A673 (cell line): ENCODE measurements at regions not wholly inside any gene's neighbourhood (a gene's known extent, or its start where the extent isn't known, plus 50 kb on each side); places are given as distances from the start of the nearest gene placed in this dataset.

Source experiments
- BruUV-seq: library from RNA; stranded (reverse); fragments of 400-500 nt; replicated peaks from 2 replicates; lab custom pipeline; 2021; lab: Mats Ljungman, UMichigan
- CTCF ChIA-PET: fragments of 300-600 bp; sonication (Branson Sonifier 250); formaldehyde crosslinking; loops from one replicate; lab custom pipeline; 2022; ENCODE audit warnings: antibody characterized with exemption; lab: Charles Lee
- POLR2A ChIA-PET: fragments of 300-600 bp; sonication (Branson Sonifier 250); formaldehyde crosslinking; loops from one replicate; lab custom pipeline; 2022; ENCODE audit warnings: antibody characterized with exemption; ENCODE audit not compliant: low non-redundant PET; lab: Charles Lee
- DNase-seq: peaks from one replicate; pipeline ENCODE4 v3.0.0-alpha.2; 2015; ENCODE audit warnings: low spot score
- H3K27ac ChIP-seq: fragments of 200-600 bp; sonication (generic); 2 replicates; pipeline ENCODE4 v1.5.1; 2016; ENCODE audit warnings: mixed run types, low read depth, mild to moderate bottlenecking, mixed read lengths, antibody characterized with exemption, low read length; ENCODE audit not compliant: poor library complexity, severe bottlenecking
- H3K27me3 ChIP-seq: fragments of 200-600 bp; sonication (generic); replicated peaks from 2 replicates; pipeline ENCODE4 v1.6.1; 2017; ENCODE audit warnings: mixed run types, low read depth, mild to moderate bottlenecking, mixed read lengths, antibody characterized with exemption, low read length; ENCODE audit not compliant: insufficient read depth, poor library complexity
- H3K36me3 ChIP-seq: fragments of 200-600 bp; sonication (generic); 2 replicates; pipeline ENCODE4 v1.6.1; 2016; ENCODE audit warnings: mixed run types, mild to moderate bottlenecking, mixed read lengths, antibody characterized with exemption, low read length; ENCODE audit not compliant: insufficient read depth, poor library complexity, severe bottlenecking
- H3K4me1 ChIP-seq: fragments of 200-600 bp; sonication (generic); 2 replicates; pipeline ENCODE4 v1.6.1; 2017; ENCODE audit warnings: mixed run types, mild to moderate bottlenecking, mixed read lengths, antibody characterized with exemption, low read length; ENCODE audit not compliant: insufficient read depth, poor library complexity, severe bottlenecking
- H3K4me3 ChIP-seq: fragments of 200-600 bp; sonication (generic); 2 replicates; pipeline ENCODE4 v1.5.1; 2016; ENCODE audit warnings: low read depth, mixed run types, mild to moderate bottlenecking, mixed read lengths, low read length; ENCODE audit not compliant: poor library complexity, severe bottlenecking
- H3K9me3 ChIP-seq: fragments of 200-600 bp; sonication (generic); 2 replicates; pipeline ENCODE4 v1.6.1; 2016; ENCODE audit warnings: mixed run types, low read depth, mild to moderate bottlenecking, mixed read lengths, antibody characterized with exemption, low read length; ENCODE audit not compliant: poor library complexity, severe bottlenecking
- CTCF ChIP-seq: fragments of 300-800, 200-600 bp; sonication (generic); conservative IDR thresholded peaks from 2 replicates; pipeline ENCODE4 v1.5.1; 2017; ENCODE audit warnings: low read depth, mild to moderate bottlenecking, antibody characterized with exemption, low read length, moderate library complexity, mixed read lengths
- EZH2 ChIP-seq: fragments of 200-600 bp; sonication (generic); IDR thresholded peaks from 2 replicates; pipeline ENCODE4 v1.6.1; 2017; ENCODE audit warnings: borderline replicate concordance, low read depth, mild to moderate bottlenecking, mixed read lengths, antibody characterized with exemption, low read length; ENCODE audit not compliant: poor library complexity, severe bottlenecking
- intact Hi-C: fragments of 100-400 bp; cut with micrococcal nuclease; formaldehyde crosslinking; loops from one replicate; pipeline ENCODE4 v1.10.0; 2022; ENCODE audit not compliant: unreplicated experiment

- TF ChIP-seq CTCF, result no peak
- TF ChIP-seq EZH2, result no peak
- no peaks in the 10 kb centered on the region for H3K36me3 ChIP-seq
- H3K4me1 ChIP-seq, result no peaks in the 10 kb centered on the region
- no peak overlapping the region for H3K27ac ChIP-seq
- peaks cover 3% of the 10 kb centered on the region for H3K27me3 ChIP-seq
- intact Hi-C loops, result no loop called here
- H3K9me3 ChIP-seq, result no peaks in the 10 kb centered on the region
- no peak for DNase-seq
- BruUV-seq, result no TSS peak
- CTCF ChIA-PET, result interaction anchor here (0.6 kb wide), 1 partner anchor 258 kb away, joined by 3 read pairs; no protein-coding TSS in a partner anchor
- POLR2A ChIA-PET, result no interaction called here
- H3K4me3 ChIP-seq, result no peak overlapping the region
These were observed 268.5 kb upstream of the HDAC4 start for GRCh38 chr2:239669181-239669898.

GRCh38 chr2:239668651-239669050 lies 267.8 kb upstream of the HDAC4 start:
- Histone ChIP-seq H3K36me3 (no peaks in the 10 kb centered on the region), H3K27me3 (peaks cover 3% of the 10 kb centered on the region), H3K4me1 (no peaks in the 10 kb centered on the region), H3K27ac (no peak overlapping the region), H3K9me3 (no peaks in the 10 kb centered on the region), H3K4me3 (no peak overlapping the region)
- no peak for DNase-seq
- intact Hi-C loops, result no loop called here
- BruUV-seq, result no TSS peak
- ChIA-PET CTCF (interaction anchor here (0.6 kb wide), 1 partner anchor 259 kb away, joined by 3 read pairs; no protein-coding TSS in a partner anchor), POLR2A (no interaction called here)
- TF ChIP-seq EZH2 (no peak), CTCF (no peak)

- Histone ChIP-seq H3K4me1 (no peaks in the 10 kb centered on the region), H3K4me3 (no peak overlapping the region), H3K27ac (no peak overlapping the region), H3K9me3 (no peaks in the 10 kb centered on the region), H3K27me3 (peaks cover 4% of the 10 kb centered on the region), H3K36me3 (no peaks in the 10 kb centered on the region)
- DNase-seq, result no peak
- ChIA-PET POLR2A (no interaction called here), CTCF (no interaction called here)
- no TSS peak for BruUV-seq
- no peak for TF ChIP-seq EZH2
- no peak for TF ChIP-seq CTCF
- intact Hi-C loops, result no loop called here
These were observed 267.2 kb upstream of the HDAC4 start for GRCh38 chr2:239668042-239668441.
